ENCODE measurements at regions not wholly inside any gene's neighbourhood (a gene's known extent, or its start where the extent isn't known, plus 50 kb on each side); places are given as distances from the start of the nearest gene placed in this dataset.

GRCh38 chr13:57935965-57936364 is 304.4 kb downstream of the PCDH17 start:
- Histone ChIP-seq H3K9me3 (ENCODE audit: control insufficient read depth, low read length) (no peaks in the 10 kb centered on the region), H3K9ac (no peak overlapping the region), H3K36me3 (ENCODE audit: control insufficient read depth, insufficient read depth, low read length) (no peaks in the 10 kb centered on the region), H2AFZ (no peak overlapping the region), H3K79me2 (no peaks in the 10 kb centered on the region), H3K4me1 (no peaks in the 10 kb centered on the region), H3K27ac (no peak overlapping the region), H3K27me3 (ENCODE audit: control insufficient read depth, insufficient read depth, low read length) (no peaks in the 10 kb centered on the region), H3K4me3 (ENCODE audit: low read depth, low read length) (no peak overlapping the region), H3K4me2 (ENCODE audit: low read length) (no peak overlapping the region)
- TF ChIP-seq, protein P1, sequence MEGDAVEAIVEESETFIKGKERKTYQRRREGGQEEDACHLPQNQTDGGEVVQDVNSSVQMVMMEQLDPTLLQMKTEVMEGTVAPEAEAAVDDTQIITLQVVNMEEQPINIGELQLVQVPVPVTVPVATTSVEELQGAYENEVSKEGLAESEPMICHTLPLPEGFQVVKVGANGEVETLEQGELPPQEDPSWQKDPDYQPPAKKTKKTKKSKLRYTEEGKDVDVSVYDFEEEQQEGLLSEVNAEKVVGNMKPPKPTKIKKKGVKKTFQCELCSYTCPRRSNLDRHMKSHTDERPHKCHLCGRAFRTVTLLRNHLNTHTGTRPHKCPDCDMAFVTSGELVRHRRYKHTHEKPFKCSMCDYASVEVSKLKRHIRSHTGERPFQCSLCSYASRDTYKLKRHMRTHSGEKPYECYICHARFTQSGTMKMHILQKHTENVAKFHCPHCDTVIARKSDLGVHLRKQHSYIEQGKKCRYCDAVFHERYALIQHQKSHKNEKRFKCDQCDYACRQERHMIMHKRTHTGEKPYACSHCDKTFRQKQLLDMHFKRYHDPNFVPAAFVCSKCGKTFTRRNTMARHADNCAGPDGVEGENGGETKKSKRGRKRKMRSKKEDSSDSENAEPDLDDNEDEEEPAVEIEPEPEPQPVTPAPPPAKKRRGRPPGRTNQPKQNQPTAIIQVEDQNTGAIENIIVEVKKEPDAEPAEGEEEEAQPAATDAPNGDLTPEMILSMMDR (IDR thresholded peaks at IDR 0.05) = no peak

DNA sequence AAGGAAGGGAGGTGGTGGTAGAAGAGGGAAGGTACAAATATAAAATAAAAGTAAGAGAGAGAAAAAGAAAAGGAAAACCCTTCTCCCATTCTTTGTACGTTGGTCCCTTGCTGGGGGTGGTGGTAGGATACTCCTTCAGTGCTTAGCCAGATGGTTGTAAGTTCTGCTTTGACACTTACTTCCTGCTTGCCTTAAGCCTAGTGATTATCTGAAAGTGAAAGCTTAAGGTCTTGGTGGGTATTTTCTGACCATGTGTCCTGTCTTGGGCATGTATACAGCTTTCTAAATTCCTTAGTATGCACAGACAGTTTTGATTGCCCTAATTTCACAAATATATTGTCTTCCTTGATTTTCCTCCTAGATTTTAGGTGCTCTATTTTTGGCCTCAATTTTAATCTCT is 314.8 kb downstream of the PCDH17 start:
- Histone ChIP-seq H2AFZ (no peak overlapping the region), H3K9me3 (ENCODE audit: control insufficient read depth, low read length) (no peaks in the 10 kb centered on the region), H3K4me2 (ENCODE audit: low read length) (no peak overlapping the region), H3K4me1 (no peaks in the 10 kb centered on the region), H3K27ac (no peak overlapping the region), H3K36me3 (ENCODE audit: control insufficient read depth, insufficient read depth, low read length) (no peaks in the 10 kb centered on the region), H3K4me3 (ENCODE audit: low read depth, low read length) (no peak overlapping the region), H3K27me3 (ENCODE audit: control insufficient read depth, insufficient read depth, low read length) (no peaks in the 10 kb centered on the region), H3K9ac (no peak overlapping the region), H3K79me2 (no peaks in the 10 kb centered on the region)
- TF ChIP-seq, protein P1 (IDR thresholded peaks at IDR 0.05) = no peak

GRCh38 chr13:57948884-57949283 is 317.3 kb downstream of the PCDH17 start:
- TF ChIP-seq, protein P1 (IDR thresholded peaks at IDR 0.05) = no peak
- no peaks in the 10 kb centered on the region for H3K79me2 ChIP-seq
- no peaks in the 10 kb centered on the region for H3K9me3 ChIP-seq (ENCODE audit: control insufficient read depth, low read length)

GRCh38 chr13:57969951-57970350 is 338.4 kb downstream of the PCDH17 start:
- TF ChIP-seq, protein P1 (IDR thresholded peaks at IDR 0.05) = no peak
- no peaks in the 10 kb centered on the region for H3K36me3 ChIP-seq (ENCODE audit: control insufficient read depth, insufficient read depth, low read length)
- no peak overlapping the region for H3K9ac ChIP-seq
- no peaks in the 10 kb centered on the region for H3K4me1 ChIP-seq
- no peaks in the 10 kb centered on the region for H3K27me3 ChIP-seq (ENCODE audit: control insufficient read depth, insufficient read depth, low read length)
- no peaks in the 10 kb centered on the region for H3K79me2 ChIP-seq
- no peak overlapping the region for H3K27ac ChIP-seq
- no peaks in the 10 kb centered on the region for H3K9me3 ChIP-seq (ENCODE audit: control insufficient read depth, low read length)
- no peak overlapping the region for H2AFZ ChIP-seq
- H3K4me3 ChIP-seq (ENCODE audit: low read depth, low read length) = no peak overlapping the region
- no peak overlapping the region for H3K4me2 ChIP-seq (ENCODE audit: low read length)

More at GRCh38 chr13:57948884-57949283, 317.3 kb downstream of the PCDH17 start:
- Histone ChIP-seq H3K4me2 (ENCODE audit: low read length) (no peak overlapping the region), H3K9ac (no peak overlapping the region), H3K4me3 (ENCODE audit: low read depth, low read length) (no peak overlapping the region), H3K27me3 (ENCODE audit: control insufficient read depth, insufficient read depth, low read length) (no peaks in the 10 kb centered on the region), H3K27ac (no peak overlapping the region), H3K4me1 (no peaks in the 10 kb centered on the region), H2AFZ (no peak overlapping the region), H3K36me3 (ENCODE audit: control insufficient read depth, insufficient read depth, low read length) (no peaks in the 10 kb centered on the region)

DNA sequence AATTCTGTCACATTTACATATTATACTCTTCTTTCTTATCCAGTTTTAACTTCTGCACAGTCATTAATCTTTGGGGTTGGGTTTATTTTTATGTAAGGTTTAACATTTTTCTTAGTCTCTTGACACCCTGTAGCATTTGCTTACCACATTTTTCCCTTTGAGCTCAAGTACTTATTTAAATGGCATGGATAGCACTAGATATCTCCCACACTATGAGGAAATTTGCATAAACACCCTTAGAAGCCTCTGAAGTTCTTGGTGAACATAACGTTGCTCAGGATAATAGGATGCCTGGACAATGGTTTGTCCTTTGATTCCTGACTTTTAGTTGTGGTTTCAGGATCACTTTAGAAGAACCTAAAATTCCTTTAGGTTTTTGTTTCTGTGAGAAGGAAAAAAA is 338.9 kb downstream of the PCDH17 start:
- H3K36me3 ChIP-seq (ENCODE audit: control insufficient read depth, insufficient read depth, low read length) = no peaks in the 10 kb centered on the region
- H3K4me1 ChIP-seq = no peaks in the 10 kb centered on the region
- H2AFZ ChIP-seq = no peak overlapping the region
- no peak overlapping the region for H3K4me3 ChIP-seq (ENCODE audit: low read depth, low read length)
- no peak overlapping the region for H3K4me2 ChIP-seq (ENCODE audit: low read length)
- no peak overlapping the region for H3K9ac ChIP-seq
- no peaks in the 10 kb centered on the region for H3K27me3 ChIP-seq (ENCODE audit: control insufficient read depth, insufficient read depth, low read length)
- no peaks in the 10 kb centered on the region for H3K79me2 ChIP-seq
- TF ChIP-seq, protein P1 (IDR thresholded peaks at IDR 0.05) = no peak
- no peaks in the 10 kb centered on the region for H3K9me3 ChIP-seq (ENCODE audit: control insufficient read depth, low read length)
- no peak overlapping the region for H3K27ac ChIP-seq
